Endothelial cell of umbilical vein (primary cell): ENCODE measurements at regions not wholly inside any gene's neighbourhood (a gene's known extent, or its start where the extent isn't known, plus 50 kb on each side); places are given as distances from the start of the nearest gene placed in this dataset.

Source experiments
- CTCF ChIP-seq, 2 donors: IDR thresholded peaks; 1 replicate in 1 of 2; 2 replicates in 1 of 2; pipeline ENCODE4 v1.5.1; 2011; ENCODE audit warnings: low read length in 2 of 2, mild to moderate bottlenecking in 2 of 2, moderate library complexity in 2 of 2, control low read depth in 1 of 2, inconsistent platforms in 1 of 2, low read depth in 1 of 2; ENCODE audit not compliant: insufficient read depth in 1 of 2; ENCODE audit errors: extremely low read depth in 1 of 2
- FOS ChIP-seq: IDR thresholded peaks from 2 replicates; pipeline ENCODE4 v1.6.1; 2011; ENCODE audit warnings: mild to moderate bottlenecking, low read length, moderate library complexity, borderline replicate concordance; ENCODE audit not compliant: insufficient read depth
- JUN ChIP-seq: IDR thresholded peaks from 2 replicates; pipeline ENCODE4 v1.6.1; 2011; ENCODE audit warnings: borderline replicate concordance, low read depth; ENCODE audit not compliant: insufficient read length, insufficient read depth
- POLR2A ChIP-seq: IDR thresholded peaks from 2 replicates; pipeline ENCODE4 v1.6.1; 2012; ENCODE audit warnings: low read depth, mild to moderate bottlenecking, control low read depth, low read length
- POLR2AphosphoS5 ChIP-seq: IDR thresholded peaks from 2 replicates; pipeline ENCODE4 v1.6.1; 2012; ENCODE audit warnings: low read depth, mild to moderate bottlenecking, control low read depth, low read length, moderate library complexity; ENCODE audit not compliant: insufficient read depth
- TF ChIP-seq, protein P1 (sequence below): IDR thresholded peaks from 2 replicates; pipeline ENCODE4 v1.6.1; 2011; ENCODE audit not compliant: insufficient read depth, insufficient read length

DNA sequence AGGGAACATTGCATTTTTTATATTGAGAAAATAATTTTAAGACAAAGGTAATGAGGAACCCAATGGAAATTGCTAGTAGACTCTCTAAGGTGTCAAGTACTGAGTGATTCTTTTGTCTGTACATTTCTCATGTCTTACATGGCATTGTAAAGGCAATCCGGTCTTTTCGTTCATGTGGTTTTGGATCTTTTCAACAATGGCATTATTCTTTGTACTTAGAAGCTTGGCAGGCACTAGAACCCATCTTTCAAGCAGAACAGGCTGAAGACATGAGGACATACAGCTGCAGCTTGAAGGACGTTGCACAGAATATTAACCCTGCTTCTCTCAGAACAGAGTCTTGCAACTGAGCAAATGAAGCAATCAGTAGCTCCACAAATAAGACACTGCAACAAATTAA lies 231.5 kb upstream of the ZFHX3 start:
- TF ChIP-seq CTCF (IDR thresholded peaks at IDR 0.05; ENCODE audit: extremely low read depth in 1 of 2, insufficient read depth in 1 of 2, low read depth in 1 of 2, low read length in 2 of 2) = no peak
- no peak for TF ChIP-seq POLR2AphosphoS5
- TF ChIP-seq POLR2A = no peak
- no peak for TF ChIP-seq JUN
- TF ChIP-seq, protein P1, sequence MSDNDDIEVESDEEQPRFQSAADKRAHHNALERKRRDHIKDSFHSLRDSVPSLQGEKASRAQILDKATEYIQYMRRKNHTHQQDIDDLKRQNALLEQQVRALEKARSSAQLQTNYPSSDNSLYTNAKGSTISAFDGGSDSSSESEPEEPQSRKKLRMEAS = no peak
- TF ChIP-seq FOS = no peak
